Right lobe of liver (tissue), 4 donors: ENCODE measurements at regions not wholly inside any gene's neighbourhood (a gene's known extent, or its start where the extent isn't known, plus 50 kb on each side); places are given as distances from the start of the nearest gene placed in this dataset.

ENCODE experiments used
- POLR2A ChIP-seq: fragments of 450-650 bp; IDR thresholded peaks from one replicate; pipeline ENCODE4 v1.6.1; 2017; ENCODE audit warnings: antibody characterized with exemption, mild to moderate bottlenecking
- TF ChIP-seq, protein P1 (sequence below), 4 donors: fragments of 200-600 bp in 3 of 4; fragments of 450-650 bp in 1 of 4; IDR thresholded peaks; one replicate each; pipeline versions ENCODE4 v1.5.1 to v1.8.0; 2016 to 2022; ENCODE audit warnings: antibody characterized with exemption in 4 of 4, mild to moderate bottlenecking in 2 of 4
- donor health status: DM: no; HTN: no; CAD: no.
- donor health status: DM: no; HTN: no; CAD: no.
- donor health status: DM: no; HTN: yes; CAD: no.

DNA sequence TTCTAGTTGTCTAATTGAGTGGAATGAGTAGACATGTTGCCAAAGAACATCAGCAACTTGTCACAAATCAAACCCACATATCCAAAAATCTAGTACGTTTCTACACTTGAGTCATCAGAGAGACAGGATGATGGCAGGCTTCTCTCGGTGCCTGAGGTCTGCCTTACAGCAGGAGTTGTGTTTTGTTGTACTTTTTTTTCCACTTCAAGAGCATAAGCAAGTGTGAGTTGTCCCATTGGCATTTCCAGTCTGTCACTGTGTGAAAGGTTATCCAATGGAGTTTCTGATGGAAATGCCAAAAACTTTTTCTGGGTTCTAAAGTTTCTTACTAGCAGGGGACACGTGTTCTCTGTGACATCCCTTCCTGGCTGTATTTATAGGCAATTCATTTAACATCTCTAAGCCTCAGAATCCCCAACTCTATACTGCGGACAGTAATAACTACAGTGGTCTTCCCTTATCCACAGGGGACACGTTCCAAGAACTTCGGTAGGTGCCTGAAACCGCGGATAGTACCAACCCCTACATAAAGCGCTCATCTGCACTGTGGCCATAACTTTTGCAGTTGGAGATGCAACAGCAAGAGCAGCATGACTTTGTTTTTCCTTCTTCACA lies 246.5 kb downstream of the SYK start:
- TF ChIP-seq, protein P1, sequence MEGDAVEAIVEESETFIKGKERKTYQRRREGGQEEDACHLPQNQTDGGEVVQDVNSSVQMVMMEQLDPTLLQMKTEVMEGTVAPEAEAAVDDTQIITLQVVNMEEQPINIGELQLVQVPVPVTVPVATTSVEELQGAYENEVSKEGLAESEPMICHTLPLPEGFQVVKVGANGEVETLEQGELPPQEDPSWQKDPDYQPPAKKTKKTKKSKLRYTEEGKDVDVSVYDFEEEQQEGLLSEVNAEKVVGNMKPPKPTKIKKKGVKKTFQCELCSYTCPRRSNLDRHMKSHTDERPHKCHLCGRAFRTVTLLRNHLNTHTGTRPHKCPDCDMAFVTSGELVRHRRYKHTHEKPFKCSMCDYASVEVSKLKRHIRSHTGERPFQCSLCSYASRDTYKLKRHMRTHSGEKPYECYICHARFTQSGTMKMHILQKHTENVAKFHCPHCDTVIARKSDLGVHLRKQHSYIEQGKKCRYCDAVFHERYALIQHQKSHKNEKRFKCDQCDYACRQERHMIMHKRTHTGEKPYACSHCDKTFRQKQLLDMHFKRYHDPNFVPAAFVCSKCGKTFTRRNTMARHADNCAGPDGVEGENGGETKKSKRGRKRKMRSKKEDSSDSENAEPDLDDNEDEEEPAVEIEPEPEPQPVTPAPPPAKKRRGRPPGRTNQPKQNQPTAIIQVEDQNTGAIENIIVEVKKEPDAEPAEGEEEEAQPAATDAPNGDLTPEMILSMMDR (IDR thresholded peaks at IDR 0.05), result no peak
- no peak for TF ChIP-seq POLR2A
